ENCODE measurements at regions not wholly inside any gene's neighbourhood (a gene's known extent, or its start where the extent isn't known, plus 50 kb on each side); places are given as distances from the start of the nearest gene placed in this dataset.
A peak's percentile ranks its signal among the peaks of the same experiment; 100 is the strongest.

GRCh38 chr3:8204853-8205650 is 296.6 kb upstream of the LMCD1 start:
- Histone ChIP-seq H3K9me2 (replicated peaks; ENCODE audit: insufficient read depth) (no peaks in the 10 kb centered on the region), H3K27me3 (no peaks in the 10 kb centered on the region), H4K20me1 (ENCODE audit: insufficient read depth, poor library complexity, severe bottlenecking) (no peaks in the 10 kb centered on the region), H3K9me3 (ENCODE audit: low read depth) (no peaks in the 10 kb centered on the region), H3K4me2 (no peak overlapping the region), H3K27ac (no peak overlapping the region), H3K79me2 (no peaks in the 10 kb centered on the region), H3K4me1 (ENCODE audit: insufficient read depth) (peaks cover 11% of the 10 kb centered on the region), H3K36me3 (replicated peaks; ENCODE audit: insufficient read depth, low read depth) (no peaks in the 10 kb centered on the region), H3K4me3 (no peak overlapping the region), H2AFZ (no peak overlapping the region)
- TF ChIP-seq CTCF (IDR thresholded peaks at IDR 0.05; ENCODE audit: poor library complexity) (no peak), EZH2 (IDR thresholded peaks at IDR 0.05; ENCODE audit: borderline replicate concordance) (no peak), EZH2phosphoT487 (IDR thresholded peaks at IDR 0.05; ENCODE audit: low read depth, severe bottlenecking, unreplicated experiment) (no peak)
- peak; percentile 10 for DNase-seq (ENCODE audit: low spot score)
- 62% methylated on average over 5 of the region's 5 CpGs for WGBS (ENCODE audit: low lambda C conversion rate, missing lambda C conversion rate)

GRCh38 chr3:8205881-8206280 is 295.7 kb upstream of the LMCD1 start:
- Histone ChIP-seq H2AFZ (no peak overlapping the region), H3K79me2 (no peaks in the 10 kb centered on the region), H4K20me1 (ENCODE audit: insufficient read depth, poor library complexity, severe bottlenecking) (no peaks in the 10 kb centered on the region)

GRCh38 chr3:8206971-8207617 is 294.5 kb upstream of the LMCD1 start:
- H3K9me2 ChIP-seq (replicated peaks; ENCODE audit: insufficient read depth), result no peaks in the 10 kb centered on the region
- H3K27me3 ChIP-seq, result no peaks in the 10 kb centered on the region
- no peak overlapping the region for H3K27ac ChIP-seq
- no peak for TF ChIP-seq EZH2 (IDR thresholded peaks at IDR 0.05; ENCODE audit: borderline replicate concordance)
- TF ChIP-seq CTCF (IDR thresholded peaks at IDR 0.05; ENCODE audit: poor library complexity), result no peak
- no peak for TF ChIP-seq EZH2phosphoT487 (IDR thresholded peaks at IDR 0.05; ENCODE audit: low read depth, severe bottlenecking, unreplicated experiment)
- no peaks in the 10 kb centered on the region for H3K9me3 ChIP-seq (ENCODE audit: low read depth)
- 45% methylated on average over 3 of the region's 3 CpGs for WGBS (ENCODE audit: low lambda C conversion rate, missing lambda C conversion rate)
- H4K20me1 ChIP-seq (ENCODE audit: insufficient read depth, poor library complexity, severe bottlenecking), result no peaks in the 10 kb centered on the region
- no peak for DNase-seq (ENCODE audit: low spot score)
- peaks cover 11% of the 10 kb centered on the region for H3K4me1 ChIP-seq (ENCODE audit: insufficient read depth)
- H2AFZ ChIP-seq, result no peak overlapping the region
- H3K4me3 ChIP-seq, result no peak overlapping the region
- no peaks in the 10 kb centered on the region for H3K36me3 ChIP-seq (replicated peaks; ENCODE audit: insufficient read depth, low read depth)
- H3K4me2 ChIP-seq, result no peak overlapping the region
- H3K79me2 ChIP-seq, result no peaks in the 10 kb centered on the region

More at GRCh38 chr3:8205881-8206280, 295.7 kb upstream of the LMCD1 start:
- DNase-seq (ENCODE audit: low spot score), result no peak
- H3K4me3 ChIP-seq, result no peak overlapping the region
- no peaks in the 10 kb centered on the region for H3K9me3 ChIP-seq (ENCODE audit: low read depth)
- H3K4me1 ChIP-seq (ENCODE audit: insufficient read depth), result peaks cover 11% of the 10 kb centered on the region
- H3K36me3 ChIP-seq (replicated peaks; ENCODE audit: insufficient read depth, low read depth), result no peaks in the 10 kb centered on the region
- 26% methylated on average over 2 of the region's 2 CpGs for WGBS (ENCODE audit: low lambda C conversion rate, missing lambda C conversion rate)
- no peaks in the 10 kb centered on the region for H3K27me3 ChIP-seq
- TF ChIP-seq EZH2phosphoT487 (IDR thresholded peaks at IDR 0.05; ENCODE audit: low read depth, severe bottlenecking, unreplicated experiment), result no peak
- TF ChIP-seq CTCF (IDR thresholded peaks at IDR 0.05; ENCODE audit: poor library complexity), result no peak
- TF ChIP-seq EZH2 (IDR thresholded peaks at IDR 0.05; ENCODE audit: borderline replicate concordance), result no peak
- H3K9me2 ChIP-seq (replicated peaks; ENCODE audit: insufficient read depth), result no peaks in the 10 kb centered on the region
- H3K4me2 ChIP-seq, result no peak overlapping the region
- no peak overlapping the region for H3K27ac ChIP-seq
